Mucosa of descending colon (tissue), 3 donors: ENCODE measurements at regions not wholly inside any gene's neighbourhood (a gene's known extent, or its start where the extent isn't known, plus 50 kb on each side); places are given as distances from the start of the nearest gene placed in this dataset.

Source experiments
- ATAC-seq: fragments of 200-7000 bp; cut with Tn5 transposase; one replicate; pipeline ENCODE4 v1.9.1; 2020; ENCODE audit warnings: mild to moderate bottlenecking, moderate library complexity
- DNase-seq, 3 donors: peaks; one replicate each; pipeline ENCODE4 v3.0.0-alpha.2; 2020
- H3K36me3 ChIP-seq: fragments of 200-600 bp; one replicate; pipeline ENCODE4 v1.8.0; 2021; ENCODE audit warnings: low read depth, mild to moderate bottlenecking
- H3K4me1 ChIP-seq: fragments of 200-600 bp; one replicate; pipeline ENCODE4 v1.8.0; 2021; ENCODE audit warnings: low read depth, mild to moderate bottlenecking
- H3K4me3 ChIP-seq: fragments of 200-600 bp; one replicate; pipeline ENCODE4 v1.8.0; 2021; ENCODE audit warnings: mild to moderate bottlenecking
- H3K9me3 ChIP-seq: fragments of 200-600 bp; one replicate; pipeline ENCODE4 v1.8.0; 2021; ENCODE audit warnings: mild to moderate bottlenecking
- CTCF ChIP-seq: fragments of 200-600 bp; IDR thresholded peaks from one replicate; pipeline ENCODE4 v1.8.0; 2022; ENCODE audit warnings: antibody characterized with exemption, mild to moderate bottlenecking
- intact Hi-C, 2 donors: fragments of 100-400 bp; cut with DNase I in 1 of 2; cut with micrococcal nuclease in 1 of 2; formaldehyde crosslinking; loops; one replicate each; pipeline versions ENCODE4 v1.11.0 to v1.11.1; 2022; cut with DNase I, micrococcal nuclease
- donor health status: DM: no; HTN: no; CAD: no; lungs with moderate emphysema.
- donor health status: DM: no; HTN: no; CAD: no.
- donor health status: DM: no; HTN: yes; CAD: no.

DNA sequence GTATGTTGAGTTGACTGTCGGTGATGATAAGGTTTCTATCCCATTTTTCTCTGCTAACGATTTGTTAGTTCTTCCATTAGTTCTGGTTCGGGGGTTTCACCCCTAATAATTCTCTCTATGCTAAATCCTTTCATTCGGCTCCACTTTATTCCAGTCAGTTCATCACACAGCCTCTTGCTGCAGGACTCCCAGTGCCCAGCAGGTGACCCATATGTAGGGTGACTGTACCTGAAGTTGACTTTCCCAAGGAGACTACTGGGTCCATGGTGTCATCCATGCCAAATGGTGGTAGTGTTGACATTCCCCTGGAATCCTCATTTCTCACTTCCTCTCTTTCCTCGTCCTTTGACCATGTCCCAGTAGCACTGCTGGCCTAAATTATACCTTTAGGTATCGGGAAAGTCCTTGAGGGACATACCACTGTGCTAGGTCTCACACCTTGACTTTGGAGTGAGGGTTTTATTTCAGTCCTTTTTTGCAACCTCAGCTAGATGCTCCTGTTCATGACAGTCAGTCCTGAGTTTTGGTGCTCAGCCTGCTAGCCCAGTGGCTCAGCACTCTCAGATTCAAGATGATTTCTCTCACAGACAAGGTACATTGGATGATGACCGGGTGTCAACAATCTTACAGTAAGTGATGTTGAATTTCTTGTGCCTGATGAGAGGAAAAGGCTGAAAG, 105.1 kb upstream of the ARHGAP24 start:
- H3K4me1 ChIP-seq, result no peaks in the 10 kb centered on the region
- no peak overlapping the region for H3K4me3 ChIP-seq
- H3K9me3 ChIP-seq, result no peaks in the 10 kb centered on the region
- no peaks in the 10 kb centered on the region for H3K36me3 ChIP-seq
- intact Hi-C loops, result loop anchor here in 1 of 2 donors (5.0 kb wide), 1 partner anchor 223 kb away; no protein-coding TSS in a partner anchor
- ATAC-seq (no peak), DNase-seq (no peak)
- no peak for TF ChIP-seq CTCF

- H3K9me3 ChIP-seq, result no peaks in the 10 kb centered on the region
- peak; percentile 27 for TF ChIP-seq CTCF
- no peak overlapping the region for H3K4me3 ChIP-seq
- ATAC-seq (peak; percentile 65), DNase-seq (peak in 2 of 3 donors; percentile 20 to 55)
- intact Hi-C loops, result loop anchor here in 1 of 2 donors (5.0 kb wide), 1 partner anchor 223 kb away; no protein-coding TSS in a partner anchor
- H3K36me3 ChIP-seq, result no peaks in the 10 kb centered on the region
- H3K4me1 ChIP-seq, result no peaks in the 10 kb centered on the region
Observed at GRCh38 chr4:85370400-85371032, 104.4 kb upstream of the ARHGAP24 start.

GRCh38 chr4:85372966-85373365, 102.0 kb upstream of the ARHGAP24 start:
- Histone ChIP-seq H3K36me3 (no peaks in the 10 kb centered on the region), H3K4me1 (no peaks in the 10 kb centered on the region), H3K9me3 (no peaks in the 10 kb centered on the region), H3K4me3 (no peak overlapping the region)
- ATAC-seq (no peak), DNase-seq (no peak)
- intact Hi-C loops, result loop anchor here in 1 of 2 donors (5.0 kb wide), 1 partner anchor 226 kb away; no protein-coding TSS in a partner anchor
- TF ChIP-seq CTCF, result no peak

DNA sequence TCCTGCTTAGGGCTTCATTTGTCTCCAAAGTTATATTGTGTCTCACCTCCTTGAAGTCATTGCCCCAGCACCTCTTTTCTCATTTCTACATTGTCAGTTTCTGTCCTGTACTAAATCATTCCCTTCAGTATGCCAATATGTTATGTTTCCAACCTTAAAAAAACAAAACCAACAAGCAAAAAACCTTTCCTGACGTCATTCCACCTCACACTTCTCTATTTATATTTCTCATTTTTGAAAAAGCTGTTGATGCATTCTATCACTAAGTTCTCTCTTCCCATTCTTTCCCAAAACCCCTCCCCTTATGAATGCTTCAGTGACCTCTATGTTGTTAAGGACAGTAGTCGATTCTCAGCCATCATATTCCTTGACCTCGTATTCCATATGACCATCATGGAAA, 98.7 kb upstream of the ARHGAP24 start:
- Histone ChIP-seq H3K9me3 (no peaks in the 10 kb centered on the region), H3K4me1 (no peaks in the 10 kb centered on the region), H3K4me3 (no peak overlapping the region), H3K36me3 (no peaks in the 10 kb centered on the region)
- no peak for ATAC-seq
- DNase-seq, result no peak
- no peak for TF ChIP-seq CTCF
- intact Hi-C loops, result no loop called here

- DNase-seq, result no peak
- Histone ChIP-seq H3K36me3 (no peaks in the 10 kb centered on the region), H3K4me3 (no peak overlapping the region), H3K9me3 (no peaks in the 10 kb centered on the region), H3K4me1 (no peaks in the 10 kb centered on the region)
- no peak for TF ChIP-seq CTCF
- intact Hi-C loops, result no loop called here
- no peak for ATAC-seq
Observed at GRCh38 chr4:85381968-85382367, 93.0 kb upstream of the ARHGAP24 start.
